Stomach smooth muscle (tissue), 2 donors: ENCODE measurements at regions not wholly inside any gene's neighbourhood (a gene's known extent, or its start where the extent isn't known, plus 50 kb on each side); places are given as distances from the start of the nearest gene placed in this dataset.

Experiments
- H3K27ac ChIP-seq: one replicate; pipeline ENCODE4 v1.7.0; 2013; ENCODE audit warnings: mild to moderate bottlenecking, low read length, inconsistent platforms
- H3K27me3 ChIP-seq, 2 donors: one replicate each; pipeline ENCODE4 v1.7.0; 2013; ENCODE audit warnings: low read length in 2 of 2; ENCODE audit not compliant: insufficient read depth in 2 of 2, control insufficient read depth in 1 of 2
- H3K36me3 ChIP-seq, 2 donors: one replicate each; pipeline ENCODE4 v1.7.0; 2013; ENCODE audit warnings: low read length in 2 of 2; ENCODE audit not compliant: control insufficient read depth in 2 of 2, insufficient read depth in 2 of 2
- H3K4me1 ChIP-seq: one replicate; pipeline ENCODE4 v1.7.0; 2013; ENCODE audit warnings: low read length; ENCODE audit not compliant: control insufficient read depth, insufficient read depth
- H3K4me3 ChIP-seq, 2 donors: one replicate each; pipeline ENCODE4 v1.7.0; 2013; ENCODE audit warnings: low read length in 2 of 2
- H3K9ac ChIP-seq, 2 donors: one replicate each; pipeline ENCODE4 v1.7.0; 2013; ENCODE audit warnings: low read length in 2 of 2, mild to moderate bottlenecking in 1 of 2
- H3K9me3 ChIP-seq, 2 donors: one replicate each; pipeline ENCODE4 v1.7.0; 2013; ENCODE audit warnings: low read length in 2 of 2; ENCODE audit not compliant: control insufficient read depth in 2 of 2
- donor health status: healthy.
- donor health status: Pancreatic carcinoma.

DNA sequence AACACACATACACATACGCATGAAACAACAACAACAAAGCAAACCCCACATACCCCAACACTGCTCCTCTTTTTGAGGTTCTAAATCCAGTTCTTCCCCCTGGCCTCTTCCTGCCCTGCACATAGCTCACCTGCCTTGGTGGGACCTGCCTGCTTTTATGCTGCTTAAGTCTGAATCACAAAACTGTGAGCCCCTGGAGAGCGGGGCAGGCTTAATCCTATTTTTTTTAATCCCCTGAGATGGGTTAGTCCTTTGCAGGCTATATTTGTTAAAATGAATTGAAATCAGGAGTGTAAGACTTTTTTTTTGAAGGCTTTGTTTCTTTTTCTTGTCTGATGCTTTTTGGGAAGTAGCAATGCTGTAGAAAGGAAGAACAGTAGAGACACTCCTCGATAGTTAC is 84.6 kb upstream of the MAX start:
- H3K27ac ChIP-seq, result no peak overlapping the region
- H3K9ac ChIP-seq, result no peak overlapping the region
- peaks cover 0 to 8% of the 10 kb centered on the region in 2 donors for H3K9me3 ChIP-seq
- H3K4me3 ChIP-seq, result no peak overlapping the region
- H3K36me3 ChIP-seq, result no peaks in the 10 kb centered on the region
- H3K27me3 ChIP-seq, result peaks cover 3 to 5% of the 10 kb centered on the region in 2 donors
- no peaks in the 10 kb centered on the region for H3K4me1 ChIP-seq

DNA sequence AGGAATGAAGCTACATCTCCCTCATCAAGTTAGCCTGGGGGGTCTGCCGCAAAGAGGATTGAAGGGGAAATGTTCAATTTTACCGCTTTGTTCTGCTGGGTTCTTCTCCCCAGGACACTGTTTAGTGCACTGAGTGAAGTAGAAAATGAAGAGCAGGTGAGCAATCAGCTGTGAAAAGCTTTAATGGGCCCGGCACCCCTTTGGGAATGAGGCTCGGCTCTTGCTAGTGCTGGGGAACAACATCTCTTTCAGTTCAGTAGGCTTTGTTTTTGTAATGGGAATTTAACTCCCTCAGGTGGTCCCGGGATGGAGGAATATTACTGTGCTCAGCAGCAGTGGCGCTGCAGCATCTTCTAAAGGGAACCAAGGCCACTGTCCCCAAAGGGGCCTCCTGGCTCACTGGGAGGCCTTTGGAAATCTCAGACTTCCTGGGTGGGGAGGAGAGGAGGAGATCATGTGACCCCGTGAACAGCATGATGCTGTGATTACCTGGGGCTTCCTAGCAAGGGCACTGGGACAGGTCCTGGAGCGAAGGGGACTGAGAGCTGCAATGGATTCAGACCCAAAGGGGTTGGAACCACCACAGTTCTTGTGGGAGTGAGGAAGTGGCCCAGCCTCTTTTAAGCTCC is 85.2 kb upstream of the MAX start:
- no peak overlapping the region for H3K9ac ChIP-seq
- no peak overlapping the region for H3K4me3 ChIP-seq
- H3K27me3 ChIP-seq, result peaks cover 3 to 5% of the 10 kb centered on the region in 2 donors
- H3K9me3 ChIP-seq, result peaks cover 0 to 2% of the 10 kb centered on the region in 2 donors
- no peaks in the 10 kb centered on the region for H3K4me1 ChIP-seq
- H3K36me3 ChIP-seq, result no peaks in the 10 kb centered on the region
- no peak overlapping the region for H3K27ac ChIP-seq

GRCh38 chr14:65190312-65190711 is 88.0 kb upstream of the MAX start:
- peaks cover 3 to 5% of the 10 kb centered on the region in 2 donors for H3K27me3 ChIP-seq
- H3K4me1 ChIP-seq, result no peaks in the 10 kb centered on the region
- H3K9me3 ChIP-seq, result no peaks in the 10 kb centered on the region
- no peak overlapping the region for H3K4me3 ChIP-seq
- H3K27ac ChIP-seq, result no peak overlapping the region
- H3K9ac ChIP-seq, result no peak overlapping the region
- no peaks in the 10 kb centered on the region for H3K36me3 ChIP-seq

DNA sequence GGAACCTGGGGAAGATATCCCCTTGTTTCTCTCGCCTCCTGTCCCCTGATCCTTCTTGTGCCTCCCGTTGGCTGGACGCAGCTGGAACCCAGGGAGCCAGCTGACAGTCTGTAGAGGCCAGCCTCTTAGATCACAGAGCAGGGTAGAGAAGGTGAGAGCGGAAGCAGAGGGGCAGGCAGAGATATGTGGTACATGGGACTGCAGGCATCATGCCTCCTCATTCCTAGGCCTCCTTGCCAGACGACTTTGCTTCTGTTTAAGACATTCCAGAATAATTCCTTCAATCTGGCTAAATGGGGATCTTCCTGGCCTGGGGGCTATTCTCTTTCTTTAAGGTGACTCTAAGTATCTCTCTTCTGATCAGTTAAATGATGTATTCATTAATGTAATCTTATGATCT is 89.4 kb upstream of the MAX start:
- no peak overlapping the region for H3K27ac ChIP-seq
- no peaks in the 10 kb centered on the region for H3K36me3 ChIP-seq
- no peak overlapping the region for H3K4me3 ChIP-seq
- H3K9ac ChIP-seq, result no peak overlapping the region
- H3K4me1 ChIP-seq, result no peaks in the 10 kb centered on the region
- no peaks in the 10 kb centered on the region for H3K9me3 ChIP-seq
- H3K27me3 ChIP-seq, result peaks cover 0 to 2% of the 10 kb centered on the region in 2 donors

- no peak overlapping the region for H3K27ac ChIP-seq
- H3K9me3 ChIP-seq, result no peaks in the 10 kb centered on the region
- no peaks in the 10 kb centered on the region for H3K36me3 ChIP-seq
- no peaks in the 10 kb centered on the region for H3K4me1 ChIP-seq
- H3K4me3 ChIP-seq, result no peak overlapping the region
- H3K27me3 ChIP-seq, result no peaks in the 10 kb centered on the region
- no peak overlapping the region for H3K9ac ChIP-seq
Observed at GRCh38 chr14:65192686-65193085, 90.4 kb upstream of the MAX start.

- no peaks in the 10 kb centered on the region for H3K4me1 ChIP-seq
- no peak overlapping the region for H3K9ac ChIP-seq
- no peaks in the 10 kb centered on the region for H3K27me3 ChIP-seq
- H3K9me3 ChIP-seq, result no peaks in the 10 kb centered on the region
- H3K36me3 ChIP-seq, result no peaks in the 10 kb centered on the region
- H3K4me3 ChIP-seq, result no peak overlapping the region
- H3K27ac ChIP-seq, result no peak overlapping the region
Observed at GRCh38 chr14:65193916-65194590, 91.7 kb upstream of the MAX start.

DNA sequence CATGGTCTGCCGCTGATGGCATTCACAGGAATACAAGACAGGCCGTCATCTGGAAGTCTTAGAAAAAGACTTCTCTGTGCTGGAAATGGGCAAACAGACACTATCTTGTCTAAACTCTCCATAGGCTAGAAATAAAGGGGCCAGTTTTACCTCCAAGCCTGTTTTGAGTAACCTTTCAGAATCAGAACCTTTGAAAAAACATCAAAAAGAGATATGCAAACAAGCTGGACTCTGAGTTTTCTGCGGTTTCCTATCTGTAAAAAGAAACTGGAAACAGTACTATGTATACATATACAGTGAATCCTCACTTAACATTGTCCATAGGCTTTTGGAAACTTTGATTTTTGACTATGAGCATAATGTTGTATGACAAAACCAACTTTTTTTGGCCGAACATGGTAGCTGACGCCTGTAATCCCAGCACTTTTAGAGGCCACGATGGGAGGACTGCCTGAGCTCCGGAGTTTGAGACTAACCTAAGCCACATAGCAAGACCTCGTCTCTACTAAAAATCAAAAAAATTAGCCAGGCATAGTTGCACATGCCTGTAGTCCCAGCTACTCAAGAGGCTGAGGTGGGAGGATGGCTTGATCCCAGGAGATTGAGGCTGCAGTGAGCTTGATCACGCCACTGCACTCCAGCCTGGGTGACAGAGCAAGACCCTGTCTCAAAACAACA is 92.9 kb upstream of the MAX start:
- Histone ChIP-seq H3K27me3 (no peaks in the 10 kb centered on the region), H3K4me1 (no peaks in the 10 kb centered on the region), H3K9me3 (no peaks in the 10 kb centered on the region), H3K27ac (no peak overlapping the region), H3K4me3 (no peak overlapping the region), H3K36me3 (no peaks in the 10 kb centered on the region), H3K9ac (no peak overlapping the region)

DNA sequence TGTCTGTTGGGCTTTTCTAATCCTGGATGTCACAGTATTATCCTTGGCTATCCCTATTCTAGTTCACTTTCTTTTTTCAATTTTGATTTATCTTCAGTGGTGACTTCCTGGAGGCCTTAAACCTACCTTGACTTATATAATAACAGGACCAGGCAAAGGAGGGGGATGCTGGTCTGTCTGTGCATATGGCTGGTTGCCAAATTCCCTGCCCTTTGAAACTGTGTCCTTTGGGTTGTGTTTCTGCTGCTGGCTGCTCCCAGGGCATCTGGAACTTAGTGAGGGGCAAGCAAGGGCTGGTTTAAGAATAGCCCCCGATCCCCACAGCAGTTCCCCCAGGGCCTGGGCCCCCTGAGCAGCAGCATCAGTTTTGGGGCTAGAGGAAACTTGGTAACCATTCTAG is 96.0 kb upstream of the MAX start:
- Histone ChIP-seq H3K27me3 (no peaks in the 10 kb centered on the region), H3K4me3 (no peak overlapping the region), H3K9me3 (no peaks in the 10 kb centered on the region), H3K4me1 (no peaks in the 10 kb centered on the region), H3K27ac (no peak overlapping the region), H3K36me3 (no peaks in the 10 kb centered on the region), H3K9ac (no peak overlapping the region)

DNA sequence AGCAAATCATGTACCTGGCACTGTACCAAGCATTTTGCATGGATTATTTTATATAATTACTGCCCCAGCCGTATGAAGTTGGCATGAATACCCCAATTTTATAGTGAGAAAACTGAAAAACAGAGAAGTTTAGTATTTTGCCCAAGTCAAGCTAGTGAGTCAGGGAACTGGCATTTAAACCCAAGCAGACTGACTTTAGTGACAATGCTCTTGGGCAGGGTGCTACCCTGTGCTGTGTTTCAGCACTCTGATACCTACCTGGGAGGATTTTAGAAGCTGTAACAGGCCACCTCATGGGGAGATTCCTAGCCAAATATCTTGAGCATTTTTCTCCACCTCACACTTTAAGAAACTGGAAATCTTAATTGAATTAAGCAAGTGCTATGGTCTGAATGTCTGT is 98.1 kb upstream of the MAX start:
- Histone ChIP-seq H3K27me3 (no peaks in the 10 kb centered on the region), H3K9me3 (no peaks in the 10 kb centered on the region), H3K36me3 (no peaks in the 10 kb centered on the region), H3K4me3 (no peak overlapping the region), H3K4me1 (no peaks in the 10 kb centered on the region), H3K9ac (no peak overlapping the region), H3K27ac (no peak overlapping the region)

- no peaks in the 10 kb centered on the region for H3K4me1 ChIP-seq
- H3K9ac ChIP-seq, result no peak overlapping the region
- no peak overlapping the region for H3K4me3 ChIP-seq
- H3K36me3 ChIP-seq, result no peaks in the 10 kb centered on the region
- no peak overlapping the region for H3K27ac ChIP-seq
- no peaks in the 10 kb centered on the region for H3K27me3 ChIP-seq
- no peaks in the 10 kb centered on the region for H3K9me3 ChIP-seq
Observed at GRCh38 chr14:65203574-65203973, 101.3 kb upstream of the MAX start.

- H3K9ac ChIP-seq, result no peak overlapping the region
- no peak overlapping the region for H3K4me3 ChIP-seq
- no peaks in the 10 kb centered on the region for H3K4me1 ChIP-seq
- no peaks in the 10 kb centered on the region for H3K9me3 ChIP-seq
- H3K27me3 ChIP-seq, result no peaks in the 10 kb centered on the region
- no peak overlapping the region for H3K27ac ChIP-seq
- no peaks in the 10 kb centered on the region for H3K36me3 ChIP-seq
Observed at GRCh38 chr14:65204056-65204455, 101.7 kb upstream of the MAX start.
